Stimulated activated CD8-positive, alpha-beta memory T cell treated with anti-CD3 and anti-CD28 coated beads, Interleukin-12 subunit alpha, Interleukin-12 subunit beta, amount 100 ng/mL, for 24 hours (primary cell): ENCODE measurements at regions not wholly inside any gene's neighbourhood (a gene's known extent, or its start where the extent isn't known, plus 50 kb on each side); places are given as distances from the start of the nearest gene placed in this dataset.
"Not testable (repeated sequence)": the region's sequence is repeated elsewhere in the genome, so short reads cannot be mapped to it uniquely, and the experiment has no call there.

ENCODE experiments used
- DNase-seq: peaks from one replicate; pipeline ENCODE4 v3.0.0-alpha.2; 2020; ENCODE audit errors: extremely low read depth

GRCh38 chr7:101708223-101708622, 79.1 kb upstream of the MYL10 start:
- no peak for DNase-seq

GRCh38 chr7:101712652-101713051, 83.6 kb upstream of the MYL10 start:
- no peak for DNase-seq

GRCh38 chr7:101714097-101714496, 85.0 kb upstream of the MYL10 start:
- DNase-seq = no peak

GRCh38 chr7:101717628-101718357, 88.7 kb upstream of the MYL10 start:
- DNase-seq = no peak

- no peak for DNase-seq
Observed at GRCh38 chr7:101718363-101719122, 89.4 kb upstream of the MYL10 start.

GRCh38 chr7:101719123-101719470, 90.0 kb upstream of the MYL10 start:
- no peak for DNase-seq

- no peak for DNase-seq
Observed at GRCh38 chr7:101720324-101720723, 91.2 kb upstream of the MYL10 start.

- DNase-seq = no peak
Observed at GRCh38 chr7:101722247-101722646, 93.2 kb upstream of the MYL10 start.

- DNase-seq = no peak
Observed at GRCh38 chr7:101723835-101724234, 93.6 kb upstream of the CUX1 start.

GRCh38 chr7:101724957-101725356, 92.5 kb upstream of the CUX1 start:
- no peak for DNase-seq

- DNase-seq = no peak
Observed at GRCh38 chr7:101725921-101726320, 91.5 kb upstream of the CUX1 start.

- no peak for DNase-seq
Observed at GRCh38 chr7:101727184-101727583, 90.2 kb upstream of the CUX1 start.

GRCh38 chr7:101728128-101728527, 89.3 kb upstream of the CUX1 start:
- DNase-seq = no peak

GRCh38 chr7:101728873-101729240, 88.6 kb upstream of the CUX1 start:
- DNase-seq = not testable (repeated sequence)

- DNase-seq = no peak
Observed at GRCh38 chr7:101729241-101729883, 88.1 kb upstream of the CUX1 start.

GRCh38 chr7:101731502-101732084, 85.8 kb upstream of the CUX1 start:
- DNase-seq = no peak

- DNase-seq = no peak
Observed at GRCh38 chr7:101733713-101734475, 83.5 kb upstream of the CUX1 start.

- no peak for DNase-seq
Observed at GRCh38 chr7:101736084-101736483, 81.3 kb upstream of the CUX1 start.

GRCh38 chr7:101739775-101740398, 77.5 kb upstream of the CUX1 start:
- DNase-seq = no peak

GRCh38 chr7:101740981-101741725, 76.3 kb upstream of the CUX1 start:
- DNase-seq = no peak
